Right ventricle myocardium inferior (tissue), 1 donor: ENCODE measurements at regions not wholly inside any gene's neighbourhood (a gene's known extent, or its start where the extent isn't known, plus 50 kb on each side); places are given as distances from the start of the nearest gene placed in this dataset.

Source experiments
- ATAC-seq: fragments of 200-7000 bp; cut with Tn5 transposase; one replicate; pipeline ENCODE4 v1.9.1; 2020; ENCODE audit warnings: mild to moderate bottlenecking, moderate library complexity
- DNase-seq: peaks from one replicate; pipeline ENCODE4 v3.0.0; 2021; ENCODE audit errors: missing footprints
- intact Hi-C: fragments of 100-400 bp; cut with DNase I; formaldehyde crosslinking; loops from one replicate; pipeline ENCODE4 v1.11.0; 2022
- donor health status: DM: no; HTN: yes; CAD: no; lungs with severe emphysema.

DNA sequence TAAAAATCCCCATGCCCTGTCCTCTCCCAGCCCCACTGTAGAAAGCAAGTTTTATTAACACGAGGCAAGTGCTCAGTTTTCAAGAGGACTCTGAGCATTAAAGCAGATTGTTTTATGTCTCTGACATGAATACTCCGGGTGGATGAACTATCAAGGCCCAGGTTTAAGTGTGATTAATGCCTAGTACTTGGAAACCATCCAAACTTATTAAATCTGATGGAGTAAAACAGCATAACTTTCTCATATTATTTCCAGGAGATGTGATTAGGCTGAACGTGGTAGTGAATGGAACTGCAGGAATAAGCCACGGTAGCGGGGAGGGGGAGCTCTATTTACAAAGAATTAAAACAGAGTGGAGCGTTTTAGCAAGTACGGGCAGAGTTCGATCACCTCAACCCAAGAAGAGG, 144.2 kb upstream of the RNF32 start:
- intact Hi-C loops = no loop called here
- DNase-seq = no peak

DNA sequence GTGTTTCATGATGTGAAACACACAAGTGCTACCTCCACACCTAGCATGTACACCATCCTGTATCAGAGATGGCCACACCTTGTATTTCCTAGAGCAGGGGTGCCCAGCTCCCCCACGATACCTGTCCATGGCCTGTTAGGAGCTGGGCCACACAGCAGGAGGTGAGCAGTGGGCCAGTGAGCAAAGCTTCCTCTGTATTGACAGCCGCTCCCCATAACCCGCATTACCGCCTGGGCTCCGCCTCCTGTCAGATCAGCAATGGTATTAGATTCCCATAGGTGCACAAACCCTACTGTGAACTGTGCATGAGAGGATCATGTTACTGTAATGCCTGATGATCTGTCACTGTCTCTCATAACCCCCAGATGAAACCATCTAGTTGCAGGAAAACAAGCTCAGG, 145.6 kb upstream of the RNF32 start:
- intact Hi-C loops = no loop called here
- DNase-seq = no peak
- no peak for ATAC-seq

More for the DNA sequence above, 144.2 kb upstream of the RNF32 start:
- ATAC-seq = no peak

- DNase-seq (no peak), ATAC-seq (no peak)
- intact Hi-C loops = no loop called here
Observed at GRCh38 chr7:156493942-156494341, 146.6 kb upstream of the RNF32 start.

- DNase-seq (no peak), ATAC-seq (no peak)
- intact Hi-C loops = no loop called here
Observed at GRCh38 chr7:156492170-156492569, 148.4 kb upstream of the RNF32 start.

GRCh38 chr7:156491435-156491834, 149.1 kb upstream of the RNF32 start:
- intact Hi-C loops = no loop called here
- no peak for DNase-seq
- no peak for ATAC-seq

DNA sequence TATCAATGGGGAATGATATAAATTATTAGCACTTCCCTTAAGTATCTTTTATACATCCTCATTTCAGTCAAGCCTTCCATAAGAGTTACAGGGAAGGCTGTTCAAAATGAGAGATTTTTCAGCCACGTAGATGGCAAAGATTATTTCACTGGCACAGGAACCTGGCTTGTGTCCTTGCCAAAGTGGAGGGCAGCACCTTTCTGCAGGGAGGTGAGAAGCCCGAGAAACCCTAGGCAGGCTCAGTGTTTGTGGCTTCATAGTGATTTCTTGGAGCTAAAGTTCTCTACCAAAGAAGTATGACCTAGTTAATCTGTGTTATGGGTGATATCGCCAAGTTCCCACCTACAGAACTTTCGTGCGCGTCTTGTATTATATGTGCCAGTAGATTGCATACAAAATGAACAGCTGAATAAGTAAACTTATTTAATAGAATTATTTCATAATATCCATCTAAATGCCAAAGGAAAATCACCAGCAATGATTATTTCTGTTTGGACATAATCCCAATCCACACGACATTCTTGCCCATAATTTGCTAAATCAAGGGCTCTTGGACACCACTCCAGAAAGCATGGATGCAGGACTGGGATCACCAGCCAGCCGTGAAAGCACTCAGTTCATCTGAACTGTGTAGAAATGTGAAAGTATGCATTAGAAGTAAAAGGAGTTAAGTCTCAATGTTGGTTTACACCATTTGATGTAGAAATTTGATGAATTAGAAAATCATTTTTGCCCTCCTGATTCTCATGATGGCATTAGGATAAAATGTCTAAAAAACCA, 150.4 kb upstream of the RNF32 start:
- intact Hi-C loops = no loop called here
- ATAC-seq (no peak), DNase-seq (no peak)

DNA sequence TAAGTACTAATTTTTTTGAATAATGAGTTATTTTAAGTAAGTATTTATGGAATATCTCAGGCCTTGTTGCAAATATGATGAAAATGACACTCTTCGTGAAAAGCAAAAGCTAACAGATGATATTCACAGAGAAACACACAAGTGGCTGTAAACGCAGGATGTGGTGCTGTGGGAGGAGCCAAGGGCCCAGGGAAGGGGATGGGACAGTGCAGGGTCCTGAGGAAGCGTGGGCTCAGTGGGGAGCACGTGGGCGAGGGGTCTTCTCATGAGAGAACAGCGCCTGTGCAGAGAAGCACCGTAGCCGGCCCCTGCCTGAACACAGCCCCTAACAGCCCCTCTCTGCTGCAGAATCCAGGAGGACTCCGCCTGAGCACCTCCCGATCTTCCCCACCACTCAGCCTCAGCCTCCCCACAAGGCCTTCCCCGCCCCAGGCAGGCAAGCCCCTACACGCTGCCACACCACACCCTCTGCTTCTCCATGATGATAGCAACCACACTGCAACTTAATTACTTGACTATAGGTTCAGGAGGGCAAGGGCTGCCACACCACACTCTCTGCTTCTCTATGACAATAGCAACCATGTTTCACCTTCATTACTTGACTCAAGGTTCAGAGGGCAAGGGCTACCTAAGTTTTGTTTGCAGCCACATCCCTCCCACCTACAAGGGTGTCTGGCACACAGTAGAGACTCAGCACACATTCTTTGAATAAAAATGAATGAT, 152.6 kb upstream of the RNF32 start:
- DNase-seq (no peak), ATAC-seq (no peak)
- intact Hi-C loops = no loop called here

GRCh38 chr7:156480671-156481070, 159.9 kb upstream of the RNF32 start:
- ATAC-seq = no peak
- intact Hi-C loops = no loop called here
- no peak for DNase-seq

- ATAC-seq (no peak), DNase-seq (no peak)
- intact Hi-C loops = no loop called here
Observed at GRCh38 chr7:156479596-156479995, 161.0 kb upstream of the RNF32 start.

DNA sequence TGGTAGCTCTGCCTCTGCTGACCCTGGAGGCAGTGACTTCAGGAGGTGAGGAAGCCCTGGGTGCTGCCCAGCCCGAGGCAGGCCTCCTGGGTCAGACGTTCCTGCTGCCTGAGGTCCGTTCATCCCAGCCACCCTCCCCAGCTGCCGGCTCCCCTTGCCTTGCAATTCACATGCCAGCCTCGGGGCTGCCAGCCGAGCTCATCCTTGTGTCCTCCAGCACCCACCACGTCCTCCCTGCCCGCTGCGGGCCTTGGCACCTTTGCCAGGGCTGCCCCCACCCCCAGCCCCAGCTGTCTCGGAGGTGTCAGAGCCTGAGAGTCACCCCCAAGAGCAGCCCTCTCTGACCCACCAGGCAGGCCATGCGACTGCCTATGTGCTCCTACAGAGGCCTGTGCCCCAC, 162.1 kb upstream of the RNF32 start:
- ATAC-seq (no peak), DNase-seq (no peak)
- intact Hi-C loops = no loop called here

DNA sequence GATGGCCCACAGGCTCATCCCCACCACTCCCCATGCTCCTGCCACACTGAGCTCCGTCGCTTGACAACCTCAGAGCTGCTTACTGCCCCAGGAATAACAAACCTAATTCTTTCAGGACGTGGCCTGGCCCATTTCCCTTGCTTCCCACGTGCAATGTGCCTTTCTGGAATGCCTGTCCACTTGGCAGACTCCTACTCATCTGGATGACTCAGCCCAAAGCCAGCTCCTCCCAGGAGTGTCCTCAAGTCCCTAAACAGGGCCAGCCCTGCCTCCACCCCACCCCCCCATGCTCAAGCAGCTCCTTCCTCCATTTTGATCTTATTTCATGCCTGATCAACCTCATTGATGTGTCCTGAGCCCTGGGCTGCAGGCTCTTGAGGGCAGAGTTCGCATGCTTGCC, 164.9 kb upstream of the RNF32 start:
- intact Hi-C loops = no loop called here
- ATAC-seq = no peak
- DNase-seq = no peak

DNA sequence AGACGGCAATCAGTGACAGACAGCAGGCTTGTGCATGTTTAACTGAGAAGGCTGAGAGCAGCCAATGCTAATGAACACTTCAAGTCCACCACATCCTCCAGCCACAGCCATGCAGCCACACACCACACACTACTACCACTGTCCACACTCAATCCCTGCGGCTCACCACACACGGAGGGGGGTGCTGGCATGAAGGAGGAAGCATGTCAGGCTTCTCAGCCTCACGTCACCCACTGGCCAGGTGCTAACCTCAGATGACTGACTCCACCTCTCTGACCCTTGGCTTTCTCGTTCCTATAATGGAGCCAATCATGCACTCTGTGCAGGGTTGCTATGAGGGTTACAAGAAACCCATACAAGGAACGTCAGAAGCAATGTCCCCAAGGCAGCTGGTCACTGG, 165.4 kb upstream of the RNF32 start:
- intact Hi-C loops = no loop called here
- ATAC-seq = no peak
- DNase-seq = no peak

GRCh38 chr7:156474241-156474743, 166.3 kb upstream of the RNF32 start:
- DNase-seq = no peak
- intact Hi-C loops = loop anchor here (5.0 kb wide), 1 partner anchor 677 kb away; no protein-coding TSS in a partner anchor
- no peak for ATAC-seq

GRCh38 chr7:156473476-156474240, 166.9 kb upstream of the RNF32 start:
- no peak for DNase-seq
- intact Hi-C loops = loop anchor here (5.0 kb wide), 1 partner anchor 676 kb away; no protein-coding TSS in a partner anchor
- ATAC-seq = no peak

DNA sequence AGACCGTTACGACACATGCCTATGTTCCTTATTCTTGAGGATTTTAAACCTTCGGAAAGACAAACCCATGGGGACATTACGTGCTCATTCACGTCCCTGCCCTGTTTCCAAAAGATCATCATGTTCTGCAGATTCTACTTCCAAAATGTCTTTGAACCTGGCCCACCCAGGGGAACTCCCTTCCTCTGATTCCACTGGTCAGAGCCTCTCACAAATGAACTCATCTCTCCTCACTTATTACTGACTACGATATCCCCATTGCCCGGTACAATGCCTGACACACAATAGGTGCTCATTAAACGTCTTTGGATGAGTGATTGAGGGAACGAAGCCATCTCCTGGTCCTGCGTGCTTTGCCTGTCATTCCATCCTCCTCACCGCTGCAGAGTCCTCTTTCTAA, 168.3 kb upstream of the RNF32 start:
- DNase-seq = no peak
- intact Hi-C loops = loop anchor here (5.0 kb wide), 1 partner anchor 675 kb away; no protein-coding TSS in a partner anchor
- ATAC-seq = no peak

GRCh38 chr7:156470399-156471320, 169.9 kb upstream of the RNF32 start:
- ATAC-seq = no peak
- intact Hi-C loops = loop anchor here (5.0 kb wide), 1 partner anchor 673 kb away; no protein-coding TSS in a partner anchor
- peak; percentile 32 for DNase-seq

DNA sequence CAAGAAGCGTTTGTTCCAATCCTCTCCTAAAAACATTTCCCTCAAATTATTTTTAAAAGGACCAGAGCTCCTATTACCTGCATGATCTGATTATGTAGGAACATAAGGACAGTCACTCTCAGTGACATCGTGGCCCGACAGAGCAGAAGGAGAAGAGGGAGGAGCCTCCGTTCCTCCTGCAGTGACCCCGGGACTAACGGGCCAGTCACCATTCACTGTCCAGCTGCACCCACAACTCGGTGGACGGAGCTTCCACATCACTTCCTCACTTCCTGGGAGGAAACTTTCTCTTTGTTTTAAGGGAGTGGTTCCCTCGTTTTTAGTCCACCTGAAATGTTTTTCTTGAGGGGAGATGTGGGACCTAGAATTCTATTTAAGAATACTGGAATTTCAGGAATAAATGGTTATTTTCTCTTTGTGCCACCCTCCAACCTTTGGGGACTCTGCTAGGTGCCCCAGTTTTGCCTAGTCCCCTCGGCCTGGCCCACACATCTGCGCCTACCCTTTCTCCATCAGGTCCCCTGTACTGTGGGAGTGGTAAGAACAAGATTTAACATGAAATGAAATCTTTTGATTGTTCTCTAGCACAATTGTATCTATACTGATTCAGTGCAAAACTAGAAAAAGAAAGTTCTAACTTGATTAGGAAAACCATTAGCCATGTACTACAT, 173.5 kb upstream of the RNF32 start:
- no peak for ATAC-seq
- DNase-seq = no peak
- intact Hi-C loops = no loop called here

- no peak for DNase-seq
- intact Hi-C loops = no loop called here
- ATAC-seq = no peak
Observed at GRCh38 chr7:156466272-156466671, 174.3 kb upstream of the RNF32 start.
